M059J (cell line): ENCODE measurements at regions not wholly inside any gene's neighbourhood (a gene's known extent, or its start where the extent isn't known, plus 50 kb on each side); places are given as distances from the start of the nearest gene placed in this dataset.
"Not testable (repeated sequence)": the region's sequence is repeated elsewhere in the genome, so short reads cannot be mapped to it uniquely, and the experiment has no call there.

Experiments used
- DNase-seq: peaks from one replicate; pipeline ENCODE4 v3.0.0-alpha.2; 2012; ENCODE audit warnings: low read depth

- DNase-seq: no peak
Measured at GRCh38 chr20:57103146-57103800, 163.2 kb downstream of the BMP7 start.

- DNase-seq: no peak
Measured at GRCh38 chr20:57104113-57104512, 162.3 kb downstream of the BMP7 start.

- DNase-seq: no peak
Measured at GRCh38 chr20:57104651-57105204, 161.7 kb downstream of the BMP7 start.

- peak; percentile 29 for DNase-seq
Measured at GRCh38 chr20:57106030-57106682, 160.3 kb downstream of the BMP7 start.

- no peak for DNase-seq
Measured at GRCh38 chr20:57106692-57107091, 159.7 kb downstream of the BMP7 start.

GRCh38 chr20:57107208-57107607 is 159.2 kb downstream of the BMP7 start:
- no peak for DNase-seq

GRCh38 chr20:57108218-57108617 is 158.2 kb downstream of the BMP7 start:
- no peak for DNase-seq

- DNase-seq: no peak
Measured at GRCh38 chr20:57108742-57109570, 157.5 kb downstream of the BMP7 start.

- DNase-seq: no peak
Measured at GRCh38 chr20:57109571-57109953, 156.9 kb downstream of the BMP7 start.

GRCh38 chr20:57110121-57111027 is 156.1 kb downstream of the BMP7 start:
- DNase-seq: not testable (repeated sequence)

- no peak for DNase-seq
Measured at GRCh38 chr20:57111028-57111373, 155.4 kb downstream of the BMP7 start.

- no peak for DNase-seq
Measured at GRCh38 chr20:57112448-57112847, 154.0 kb downstream of the BMP7 start.

- no peak for DNase-seq
Measured at GRCh38 chr20:57114290-57115005, 152.0 kb downstream of the BMP7 start.

- DNase-seq: no peak
Measured at GRCh38 chr20:57117296-57117695, 149.1 kb downstream of the BMP7 start.

GRCh38 chr20:57118107-57118769 is 148.2 kb downstream of the BMP7 start:
- no peak for DNase-seq
